ENCODE measurements at regions not wholly inside any gene's neighbourhood (a gene's known extent, or its start where the extent isn't known, plus 50 kb on each side); places are given as distances from the start of the nearest gene placed in this dataset.

DNA sequence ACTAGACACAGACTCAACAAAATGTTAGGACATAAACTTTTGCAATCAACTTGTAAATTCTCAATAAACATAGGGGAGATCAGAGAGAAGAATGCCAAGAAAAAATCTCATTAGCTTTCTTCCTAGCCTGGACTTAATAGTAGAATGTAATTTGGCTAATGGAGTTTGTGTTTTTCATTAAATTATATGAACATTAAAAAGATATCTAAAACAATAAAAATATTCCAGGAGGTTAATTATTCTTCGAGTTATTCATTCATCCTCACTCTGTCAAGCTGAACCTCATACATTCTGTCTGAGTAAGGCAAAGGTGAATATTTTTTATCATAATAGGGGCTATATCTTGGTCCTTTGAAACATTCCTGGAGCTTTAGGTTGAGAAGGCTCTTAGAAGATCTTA, 551.9 kb upstream of the TBX3 start:
- TF ChIP-seq, protein P1, sequence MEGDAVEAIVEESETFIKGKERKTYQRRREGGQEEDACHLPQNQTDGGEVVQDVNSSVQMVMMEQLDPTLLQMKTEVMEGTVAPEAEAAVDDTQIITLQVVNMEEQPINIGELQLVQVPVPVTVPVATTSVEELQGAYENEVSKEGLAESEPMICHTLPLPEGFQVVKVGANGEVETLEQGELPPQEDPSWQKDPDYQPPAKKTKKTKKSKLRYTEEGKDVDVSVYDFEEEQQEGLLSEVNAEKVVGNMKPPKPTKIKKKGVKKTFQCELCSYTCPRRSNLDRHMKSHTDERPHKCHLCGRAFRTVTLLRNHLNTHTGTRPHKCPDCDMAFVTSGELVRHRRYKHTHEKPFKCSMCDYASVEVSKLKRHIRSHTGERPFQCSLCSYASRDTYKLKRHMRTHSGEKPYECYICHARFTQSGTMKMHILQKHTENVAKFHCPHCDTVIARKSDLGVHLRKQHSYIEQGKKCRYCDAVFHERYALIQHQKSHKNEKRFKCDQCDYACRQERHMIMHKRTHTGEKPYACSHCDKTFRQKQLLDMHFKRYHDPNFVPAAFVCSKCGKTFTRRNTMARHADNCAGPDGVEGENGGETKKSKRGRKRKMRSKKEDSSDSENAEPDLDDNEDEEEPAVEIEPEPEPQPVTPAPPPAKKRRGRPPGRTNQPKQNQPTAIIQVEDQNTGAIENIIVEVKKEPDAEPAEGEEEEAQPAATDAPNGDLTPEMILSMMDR (IDR thresholded peaks at IDR 0.05) = no peak
- TF ChIP-seq EZH2 (IDR thresholded peaks at IDR 0.05) = no peak
